Right ventricle myocardium superior (tissue), 1 donor: ENCODE measurements at regions not wholly inside any gene's neighbourhood (a gene's known extent, or its start where the extent isn't known, plus 50 kb on each side); places are given as distances from the start of the nearest gene placed in this dataset.
"Not testable (repeated sequence)": the region's sequence is repeated elsewhere in the genome, so short reads cannot be mapped to it uniquely, and the experiment has no call there.

ENCODE experiments used
- ATAC-seq: fragments of 200-7000 bp; cut with Tn5 transposase; one replicate; pipeline ENCODE4 v1.9.1; 2020; ENCODE audit warnings: mild to moderate bottlenecking; ENCODE audit not compliant: poor library complexity
- DNase-seq: peaks from one replicate; pipeline ENCODE4 v3.0.0-alpha.2; 2020
- intact Hi-C: fragments of 100-400 bp; cut with DNase I; formaldehyde crosslinking; loops from one replicate; pipeline ENCODE4 v1.11.2; 2022
- donor health status: DM: no; HTN: yes; CAD: no; lungs with severe emphysema.

DNA sequence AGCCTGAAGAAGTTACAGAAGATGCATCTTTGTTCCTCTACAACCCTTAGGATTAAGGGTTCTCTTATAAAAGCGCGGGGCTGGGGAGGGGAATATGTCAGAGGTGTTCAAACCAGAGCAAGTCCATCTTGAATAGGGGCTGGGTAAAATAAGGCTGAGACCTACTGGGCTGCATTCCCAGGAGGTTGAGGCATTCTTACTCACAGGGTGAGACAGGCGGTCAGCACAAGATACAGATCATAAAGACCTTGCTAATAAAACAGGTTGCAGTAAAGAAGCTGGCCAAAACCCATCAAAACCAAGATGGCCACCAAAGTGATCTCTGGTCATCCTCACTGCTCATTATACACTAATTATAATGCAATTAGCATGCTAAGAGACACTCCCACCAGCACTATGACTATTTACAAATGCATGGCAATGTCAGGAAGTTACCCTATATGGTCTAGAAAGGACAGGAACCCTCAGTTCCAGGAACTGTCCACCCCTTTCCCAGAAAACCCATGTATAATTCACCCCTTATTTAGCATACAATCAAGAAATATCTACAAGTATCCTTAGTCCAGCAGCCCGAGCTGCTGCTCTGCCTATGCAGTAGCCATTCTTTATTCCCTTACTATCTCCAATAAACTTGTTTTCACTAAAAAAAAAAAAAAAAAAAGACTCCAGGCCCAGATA, 108.1 kb upstream of the FOXN3 start:
- ATAC-seq: no peak
- no peak for DNase-seq
- intact Hi-C loops: no loop called here

DNA sequence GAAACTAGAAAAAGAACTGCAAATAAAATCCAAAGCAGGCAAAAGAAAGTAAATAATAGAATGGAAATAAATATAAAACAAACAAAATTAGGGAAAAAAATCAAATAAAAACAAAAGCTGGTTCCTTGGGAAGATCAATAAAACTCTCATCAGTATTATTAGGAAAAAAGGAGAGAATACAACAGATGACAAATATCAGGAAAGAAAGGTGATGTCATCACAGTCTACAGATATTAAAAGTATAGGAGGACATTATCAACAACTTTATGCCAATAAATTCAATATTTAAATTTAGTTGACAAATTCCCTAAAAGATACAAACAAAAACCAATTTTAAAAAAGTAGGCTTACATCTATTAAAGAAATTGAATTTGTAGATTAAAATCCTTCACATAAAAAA, 107.4 kb upstream of the FOXN3 start:
- intact Hi-C loops: no loop called here
- no peak for ATAC-seq
- no peak for DNase-seq

GRCh38 chr14:89521988-89522387, 105.0 kb upstream of the FOXN3 start:
- intact Hi-C loops: no loop called here
- DNase-seq (no peak), ATAC-seq (no peak)

DNA sequence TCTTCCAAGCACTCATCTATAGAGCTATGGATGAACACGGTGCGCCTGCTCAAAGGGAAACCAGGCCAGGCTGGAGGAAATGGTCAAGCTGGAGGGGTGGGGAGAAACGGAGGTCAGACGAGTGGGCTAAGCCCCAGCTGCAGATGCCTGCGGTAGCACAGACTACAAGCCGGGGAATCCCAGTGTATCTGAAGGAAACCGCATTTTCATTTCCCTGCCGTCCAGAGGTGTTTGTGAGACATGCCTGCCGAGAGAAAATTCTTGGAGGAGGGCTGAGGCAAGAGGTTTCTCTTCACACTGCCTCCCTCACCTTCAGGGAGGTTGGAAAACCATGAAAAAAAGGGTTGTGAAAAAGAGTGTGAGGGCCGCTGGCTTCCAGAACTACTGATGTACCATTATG, 102.0 kb upstream of the FOXN3 start:
- DNase-seq (no peak), ATAC-seq (no peak)
- intact Hi-C loops: no loop called here

DNA sequence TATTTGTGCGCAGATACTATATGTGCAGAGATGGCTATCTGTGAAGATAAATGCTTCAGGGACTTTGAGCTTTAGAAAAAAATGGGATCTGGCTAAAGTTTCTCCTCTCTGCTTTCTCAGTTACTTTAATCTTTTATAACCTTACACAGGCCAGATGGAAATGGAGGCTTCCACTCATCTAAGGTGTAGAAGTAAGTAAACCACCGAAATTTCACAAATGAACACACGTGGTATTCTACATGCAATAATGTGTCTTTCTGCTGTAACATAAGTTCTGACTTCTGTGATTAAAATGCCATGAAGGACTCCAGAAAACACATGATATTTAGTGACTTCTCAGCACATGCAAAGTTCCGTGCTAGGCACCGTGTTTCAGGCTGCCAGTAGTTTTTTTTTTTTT, 99.1 kb upstream of the FOXN3 start:
- intact Hi-C loops: no loop called here
- DNase-seq (no peak), ATAC-seq (no peak)

GRCh38 chr14:89514601-89515000, 97.6 kb upstream of the FOXN3 start:
- intact Hi-C loops: no loop called here
- ATAC-seq (no peak), DNase-seq (no peak)

- ATAC-seq (no peak), DNase-seq (no peak)
- intact Hi-C loops: no loop called here
These were observed 92.9 kb upstream of the FOXN3 start for GRCh38 chr14:89509891-89510290.

DNA sequence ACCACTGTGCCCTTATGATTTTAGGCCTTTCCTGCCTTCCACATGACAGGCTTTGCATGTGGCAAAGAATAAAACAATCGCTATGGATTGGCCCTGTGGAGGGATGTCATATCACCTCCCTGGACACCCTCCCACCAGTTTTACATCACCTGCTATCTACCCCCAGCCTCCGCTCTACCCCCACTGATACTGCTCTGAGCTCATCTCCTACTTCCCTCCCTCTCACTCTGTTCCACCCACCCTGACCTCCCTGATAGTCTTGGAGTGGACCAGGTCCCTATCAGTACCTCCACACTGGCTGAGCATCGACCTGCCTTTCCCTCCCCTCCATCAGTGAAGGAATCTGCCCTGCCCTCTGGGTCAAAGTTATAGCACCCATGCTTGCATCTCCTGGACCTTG, 91.8 kb upstream of the FOXN3 start:
- intact Hi-C loops: no loop called here
- ATAC-seq (no peak), DNase-seq (no peak)

DNA sequence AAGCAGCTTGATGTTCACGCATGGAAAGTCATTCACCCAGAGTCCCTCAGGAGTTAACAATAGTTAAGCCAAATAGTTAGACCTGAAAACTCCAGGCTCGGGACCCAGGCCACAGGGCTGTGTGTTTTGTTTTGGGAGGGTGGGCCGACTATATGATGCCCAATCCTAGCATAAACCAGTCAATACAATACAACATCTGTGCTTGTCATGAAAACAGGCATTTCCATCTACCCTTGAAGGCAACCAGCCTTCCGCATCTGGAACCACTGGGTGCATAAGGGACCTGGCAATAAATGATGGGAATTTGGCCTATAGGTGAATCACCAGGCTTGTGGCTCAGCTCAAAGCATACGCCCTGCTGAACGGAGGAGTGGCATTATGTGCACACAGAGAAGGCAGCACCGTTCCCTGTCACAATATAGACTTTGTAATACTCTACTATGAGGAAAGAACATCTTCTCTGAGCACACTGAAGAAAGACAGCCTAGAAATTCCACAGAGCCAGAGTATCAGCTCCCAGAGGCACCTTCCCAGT, 91.0 kb upstream of the FOXN3 start:
- intact Hi-C loops: no loop called here
- ATAC-seq (no peak), DNase-seq (no peak)

- DNase-seq: no peak
- no peak for ATAC-seq
- intact Hi-C loops: no loop called here
These were observed 90.5 kb upstream of the FOXN3 start for GRCh38 chr14:89507521-89507920.

GRCh38 chr14:89506891-89507452, 89.9 kb upstream of the FOXN3 start:
- intact Hi-C loops, ATAC-seq, DNase-seq: not testable (repeated sequence)

DNA sequence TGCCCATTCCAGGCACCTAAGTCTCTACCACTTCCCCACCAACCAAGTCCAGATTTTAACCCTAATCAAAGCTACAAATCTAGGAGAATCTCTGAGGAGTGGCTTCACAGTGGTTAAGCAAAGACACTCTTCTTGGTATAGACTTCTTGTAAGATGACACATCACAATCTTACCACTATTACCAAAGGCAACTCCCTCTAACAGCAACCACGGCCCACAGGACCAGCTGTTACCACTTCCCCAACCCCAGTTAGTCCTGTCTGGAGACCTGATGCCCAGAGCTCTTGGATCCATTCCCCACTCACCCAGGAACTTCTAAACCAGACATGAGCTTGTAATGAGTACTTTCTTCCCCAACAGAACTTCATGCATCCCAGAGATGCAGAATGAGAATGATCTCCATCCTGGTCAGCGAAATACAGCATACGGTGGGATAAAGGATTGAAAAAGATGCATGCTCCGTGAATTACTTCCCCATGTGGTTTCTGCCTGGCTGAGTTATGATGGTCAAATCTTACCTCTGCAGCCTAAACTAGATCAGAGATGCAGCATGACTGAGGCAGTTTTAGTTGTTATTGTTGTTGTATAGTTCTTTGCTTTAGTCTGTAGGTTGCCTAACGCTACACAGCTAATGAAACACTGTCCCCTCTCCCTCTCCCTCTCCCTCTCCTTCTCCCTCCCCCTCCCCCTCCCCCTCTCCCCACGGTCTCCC, 87.7 kb upstream of the FOXN3 start:
- DNase-seq: peak; percentile 51
- peak; percentile 54 for ATAC-seq
- intact Hi-C loops: no loop called here

- peak; percentile 33 for ATAC-seq
- intact Hi-C loops: no loop called here
These were observed 87.1 kb upstream of the FOXN3 start for GRCh38 chr14:89504091-89504490.

DNA sequence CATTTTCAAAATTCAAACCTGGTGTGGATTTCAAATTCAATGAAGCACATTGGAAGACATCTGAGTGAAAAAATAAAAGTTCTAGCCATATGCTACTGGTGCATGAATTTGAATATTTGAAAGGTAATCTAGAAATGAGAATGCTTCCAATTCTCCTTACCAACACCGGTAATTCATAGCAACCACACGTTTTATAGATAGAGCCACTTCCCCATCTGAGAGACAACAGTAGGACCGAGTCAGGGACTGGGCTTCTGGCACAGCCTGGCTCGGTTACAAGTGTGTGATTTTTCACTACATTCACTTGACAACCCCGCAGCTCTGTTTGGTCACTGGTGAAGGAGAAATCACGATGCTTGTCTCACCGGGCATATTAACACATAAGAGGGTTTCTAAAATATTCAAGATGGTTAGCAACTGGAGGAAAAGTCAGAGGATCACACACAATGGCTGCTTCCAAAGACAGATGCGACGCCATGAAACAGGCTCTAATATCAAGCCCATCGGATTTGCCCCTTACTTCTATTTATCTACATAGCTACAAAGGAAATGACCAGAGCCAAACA, 86.5 kb upstream of the FOXN3 start:
- DNase-seq (no peak), ATAC-seq (no peak)
- intact Hi-C loops: no loop called here

More at GRCh38 chr14:89504091-89504490, 87.1 kb upstream of the FOXN3 start:
- DNase-seq: no peak

- DNase-seq (no peak), ATAC-seq (peak; percentile 49)
- intact Hi-C loops: no loop called here
These were observed 85.9 kb upstream of the FOXN3 start for GRCh38 chr14:89502966-89503365.

- no peak for ATAC-seq
- intact Hi-C loops: no loop called here
These were observed 84.3 kb upstream of the FOXN3 start for GRCh38 chr14:89501381-89501780.

DNA sequence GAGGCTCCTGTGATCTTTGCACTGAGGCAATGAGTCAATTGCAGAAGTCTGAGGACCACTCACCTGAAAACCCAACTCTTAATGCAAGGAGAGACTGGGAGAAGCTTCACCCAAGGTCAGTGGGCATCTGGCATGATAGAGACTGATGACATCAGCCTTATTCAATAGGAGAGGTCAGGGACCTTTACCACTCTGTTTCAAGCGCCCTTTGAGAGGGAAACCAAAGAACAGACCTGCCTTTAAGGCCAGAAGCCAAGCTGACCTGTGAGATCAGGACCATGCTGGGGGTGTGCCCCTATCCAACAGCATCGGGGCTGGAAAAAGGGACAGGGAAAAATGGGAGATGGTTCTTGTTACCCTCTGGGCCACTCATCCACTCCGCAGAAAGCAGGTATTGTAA, 83.3 kb upstream of the FOXN3 start:
- intact Hi-C loops: no loop called here
- ATAC-seq: no peak

More at GRCh38 chr14:89501381-89501780, 84.3 kb upstream of the FOXN3 start:
- no peak for DNase-seq

GRCh38 chr14:89498878-89499277, 81.8 kb upstream of the FOXN3 start:
- no peak for ATAC-seq
- DNase-seq: no peak
- intact Hi-C loops: no loop called here

More for the DNA sequence above, 83.3 kb upstream of the FOXN3 start:
- DNase-seq: no peak

DNA sequence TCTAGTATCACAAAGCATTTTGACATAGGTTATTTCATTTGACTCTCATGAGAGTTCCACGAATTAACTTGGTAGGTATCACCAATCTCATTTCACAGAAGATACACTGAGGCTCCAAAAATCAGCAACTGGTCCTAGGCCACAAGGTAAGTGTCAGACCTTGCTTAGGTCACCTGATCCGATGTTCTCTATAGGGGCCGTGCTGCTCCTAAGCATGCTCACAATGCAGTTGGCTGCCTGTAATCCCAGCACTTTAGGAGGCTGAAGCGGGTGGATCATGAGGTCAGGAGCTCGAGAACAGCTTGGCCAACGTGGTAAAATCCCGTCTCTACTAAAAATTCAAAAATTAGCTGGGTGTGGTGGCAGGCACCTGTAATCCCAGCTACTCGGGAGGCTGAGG, 78.7 kb upstream of the FOXN3 start:
- DNase-seq: no peak
- intact Hi-C loops: no loop called here
- no peak for ATAC-seq
